GM12878 (cell line): ENCODE measurements at regions not wholly inside any gene's neighbourhood (a gene's known extent, or its start where the extent isn't known, plus 50 kb on each side); places are given as distances from the start of the nearest gene placed in this dataset.

Experiments
- ATAC-seq: fragments of 200-7000 bp; cut with Tn5 transposase; 3 replicates; pipeline ENCODE4 v1.9.1; 2020; ENCODE audit warnings: mild to moderate bottlenecking, moderate library complexity
- BruUV-seq: library from RNA; stranded (reverse); fragments of 400-500 nt; replicated peaks from 2 replicates; lab custom pipeline; 2021; lab: Mats Ljungman, UMichigan
- CTCF ChIA-PET: fragments of 300-600 bp; sonication (Branson Sonifier 250); formaldehyde crosslinking; extraction: SDS; loops from one replicate; lab custom pipeline; 2021; ENCODE audit warnings: inconsistent platforms; lab: Yijun Ruan, JAX
- POLR2A ChIA-PET: fragments of 350-600 bp; formaldehyde crosslinking; extraction: SDS; loops from one replicate; lab custom pipeline; 2021; ENCODE audit warnings: inconsistent platforms; lab: Charles Lee
- RAD21 ChIA-PET: fragments of 300-600 bp; sonication (Branson Sonifier 250); formaldehyde crosslinking; loops from one replicate; lab custom pipeline; 2023; ENCODE audit warnings: antibody characterized with exemption; ENCODE audit not compliant: unreplicated experiment; lab: Charles Lee
- SMC1A ChIA-PET: fragments of 300-600 bp; sonication (Branson Sonifier 250); formaldehyde crosslinking; loops from one replicate; lab custom pipeline; 2023; ENCODE audit not compliant: unreplicated experiment, uncharacterized antibody; lab: Charles Lee
- DNase-seq: peaks from one replicate; pipeline ENCODE4 v3.0.0-alpha.2; 2011; ENCODE audit warnings: low read depth, low spot score
- FAIRE-seq: peaks from 3 replicates; lab custom pipeline; 2011; peaks lifted over from hg19 to GRCh38; lab: Jason Lieb, UNC
- H2AFZ ChIP-seq: 2 replicates; pipeline ENCODE4 v1.6.0; 2011; ENCODE audit warnings: low read depth, low read length, control low read depth; ENCODE audit not compliant: control insufficient read depth
- H3K27ac ChIP-seq: 2 replicates; pipeline ENCODE4 v1.5.1; 2011; ENCODE audit warnings: control low read depth; ENCODE audit not compliant: control insufficient read depth, insufficient read depth
- H3K27me3 ChIP-seq, 2 experiments: replicated peaks in 1 of 2; 2 replicates each; pipeline versions ENCODE4 v1.6.0 to v1.6.1; 2011; ENCODE audit warnings: low read length in 1 of 2; ENCODE audit not compliant: control insufficient read depth in 2 of 2, insufficient read depth in 2 of 2
- H3K36me3 ChIP-seq, 2 experiments: 2 replicates each; pipeline ENCODE4 v1.5.1; 2011; ENCODE audit warnings: low read length in 1 of 2; ENCODE audit not compliant: control insufficient read depth in 2 of 2, insufficient read depth in 2 of 2
- H3K4me1 ChIP-seq: 2 replicates; pipeline ENCODE4 v1.6.1; 2011; ENCODE audit warnings: mild to moderate bottlenecking, low read length, moderate library complexity, mixed read lengths; ENCODE audit not compliant: control insufficient read depth, insufficient read depth
- H3K4me2 ChIP-seq: 2 replicates; pipeline ENCODE4 v1.6.0; 2011; ENCODE audit warnings: control low read depth; ENCODE audit not compliant: control insufficient read depth, insufficient read depth
- H3K4me3 ChIP-seq: fragments of 200-600 bp; sonication (generic); 2 replicates; pipeline ENCODE4 v1.5.1; 2016
- H3K79me2 ChIP-seq: 2 replicates; pipeline ENCODE4 v1.6.0; 2011; ENCODE audit warnings: low read length; ENCODE audit not compliant: control insufficient read depth, insufficient read depth
- H3K9ac ChIP-seq: 2 replicates; pipeline ENCODE4 v1.8.0; 2011; ENCODE audit warnings: low read length, control low read depth, mixed read lengths; ENCODE audit not compliant: control insufficient read depth, insufficient read depth
- H3K9me3 ChIP-seq: replicated peaks from 3 replicates; pipeline ENCODE4 v1.5.1; 2011; ENCODE audit warnings: mild to moderate bottlenecking, low read length; ENCODE audit not compliant: control insufficient read depth, insufficient read depth
- H4K20me1 ChIP-seq: 2 replicates; pipeline ENCODE4 v1.6.0; 2011; ENCODE audit not compliant: control insufficient read depth, insufficient read depth
- ATF7 ChIP-seq: fragments of 450-650 bp; IDR thresholded peaks from 2 replicates; pipeline ENCODE4 v1.6.1; 2016; ENCODE audit warnings: low read depth, mild to moderate bottlenecking
- CBX5 ChIP-seq: sonication (generic); IDR thresholded peaks from 2 replicates; pipeline ENCODE4 v1.6.1; 2016; ENCODE audit warnings: low read depth, moderate library complexity, mild to moderate bottlenecking, inconsistent platforms
- CHD1 ChIP-seq: IDR thresholded peaks from 2 replicates; pipeline ENCODE4 v1.6.1; 2012; ENCODE audit warnings: low read depth, low read length, improper control_type of control experiment
- FOS ChIP-seq: IDR thresholded peaks from 3 replicates; pipeline ENCODE4 v1.6.1; 2011; ENCODE audit warnings: borderline replicate concordance; ENCODE audit not compliant: insufficient read length; ENCODE audit errors: extremely low read depth
- HDAC2 ChIP-seq: fragments of 200-600 bp; sonication (generic); IDR thresholded peaks from 2 replicates; pipeline ENCODE4 v1.6.1; 2017
- JUNB ChIP-seq: IDR thresholded peaks from 2 replicates; pipeline ENCODE4 v1.6.1; 2016; ENCODE audit warnings: antibody characterized with exemption, mild to moderate bottlenecking
- JUND ChIP-seq: IDR thresholded peaks from 2 replicates; pipeline ENCODE4 v1.6.1; 2012; ENCODE audit warnings: low read depth, mild to moderate bottlenecking, low read length, improper control_type of control experiment, moderate library complexity
- MEF2B ChIP-seq: fragments of 450-650 bp; IDR thresholded peaks from 2 replicates; pipeline ENCODE4 v1.6.1; 2018; ENCODE audit warnings: mild to moderate bottlenecking, moderate library complexity; ENCODE audit not compliant: partially characterized antibody, poor library complexity, severe bottlenecking
- MTA3 ChIP-seq: IDR thresholded peaks from 2 replicates; pipeline ENCODE4 v1.6.1; 2012; ENCODE audit warnings: low read length, inconsistent platforms, borderline replicate concordance
- PML ChIP-seq: IDR thresholded peaks from 2 replicates; pipeline ENCODE4 v1.6.1; 2012; ENCODE audit warnings: low read length, inconsistent platforms
- RCOR1 ChIP-seq: conservative IDR thresholded peaks from 2 replicates; pipeline ENCODE4 v1.6.1; 2012; ENCODE audit warnings: low read depth, low read length, improper control_type of control experiment
- STAT3 ChIP-seq: IDR thresholded peaks from 2 replicates; pipeline ENCODE4 v1.6.1; 2011; ENCODE audit warnings: low read depth, low read length, improper control_type of control experiment
- WGBS: methylation state at CpG from one replicate; pipeline ENCODE4 v1.1.6; 2016; ENCODE audit warnings: low lambda C conversion rate; ENCODE audit not compliant: insufficient replicate concordance, insufficient coverage; ENCODE audit errors: missing lambda C conversion rate; 5-methylcytosine and 5-hydroxymethylcytosine counted together
- in situ Hi-C: fragments of 300-500 bp; cut with MboI; formaldehyde crosslinking; loops from 9 replicates; pipeline ENCODE4 v1.14.3; 2018; ENCODE audit warnings: mixed read lengths
- intact Hi-C: fragments of 100-400 bp; cut with micrococcal nuclease; formaldehyde crosslinking; loops from one replicate; pipeline ENCODE4 v1.14.2; 2022; ENCODE audit not compliant: unreplicated experiment
- TF ChIP-seq, protein P1 (sequence below): fragments of 450-650 bp; formaldehyde crosslinking; IDR thresholded peaks from 2 replicates; pipeline ENCODE4 v1.5.0; 2022; ENCODE audit warnings: mild to moderate bottlenecking, missing genetic modification characterization
- TF ChIP-seq, protein P2 (sequence below): fragments of 450-650 bp; IDR thresholded peaks from 2 replicates; pipeline ENCODE4 v1.6.1; 2017; ENCODE audit warnings: mild to moderate bottlenecking, low read depth, inconsistent platforms; ENCODE audit not compliant: poor library complexity, severe bottlenecking
- TF ChIP-seq, protein P3 (sequence below): fragments of 450-650 bp; IDR thresholded peaks from 2 replicates; pipeline ENCODE4 v1.6.1; 2018; ENCODE audit warnings: borderline replicate concordance, mild to moderate bottlenecking; ENCODE audit not compliant: partially characterized antibody
- TF ChIP-seq, protein P4 (sequence below), 3 experiments: IDR thresholded peaks in 2 of 3; conservative IDR thresholded peaks in 1 of 3; 2 replicates each; pipeline ENCODE4 v1.5.1; 2011; ENCODE audit warnings: low read depth in 3 of 3, low read length in 3 of 3, mild to moderate bottlenecking in 3 of 3, control low read depth in 2 of 3, moderate library complexity in 2 of 3, inconsistent platforms in 1 of 3, mixed read lengths in 1 of 3; ENCODE audit not compliant: control insufficient read depth in 2 of 3, insufficient read depth in 1 of 3; ENCODE audit errors: extremely low read depth in 1 of 3

DNA sequence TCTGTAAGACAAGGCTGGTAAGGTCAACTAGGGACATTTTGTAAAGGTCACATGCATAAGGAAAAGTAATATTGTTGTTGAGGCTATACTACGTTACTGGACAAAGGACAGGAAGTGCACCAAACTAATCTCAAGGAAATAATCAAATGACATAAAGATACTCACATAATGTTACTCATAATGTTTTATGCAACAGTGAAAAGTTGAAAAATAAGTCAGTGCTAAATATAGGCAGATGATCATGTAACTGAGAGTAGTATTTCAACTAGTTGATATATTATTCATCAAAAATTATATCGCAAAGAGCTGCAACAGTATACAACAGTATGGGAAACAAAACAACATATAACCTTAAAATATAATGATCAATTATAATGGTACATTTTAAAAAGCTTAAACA, 215.7 kb downstream of the PTN start:
- DNase-seq: no peak

More for the DNA sequence above, 215.7 kb downstream of the PTN start:
- no peak overlapping the region for H3K9ac ChIP-seq
- no peak for FAIRE-seq
- no peak overlapping the region for H3K4me2 ChIP-seq
- ChIA-PET POLR2A (no interaction called here), RAD21 (no interaction called here), SMC1A (interaction anchor here (1.4 kb wide), 1 partner anchor 30 kb away, joined by 5 read pairs; no protein-coding TSS in a partner anchor)
- no peak overlapping the region for H2AFZ ChIP-seq
- no peaks in the 10 kb centered on the region for H3K27me3 ChIP-seq
- 48% methylated on average over 2 of the region's 2 CpGs for WGBS
- in situ Hi-C loops (no loop called here), intact Hi-C loops (no loop called here)
- no peak overlapping the region for H3K4me3 ChIP-seq
- no peaks in the 10 kb centered on the region for H3K79me2 ChIP-seq
- no TSS peak for BruUV-seq
- no peaks in the 10 kb centered on the region for H3K9me3 ChIP-seq
- TF ChIP-seq RCOR1 (no peak), MTA3 (no peak), FOS (no peak), HDAC2 (no peak), PML (no peak), MEF2B (no peak), JUNB (no peak), ATF7 (no peak), STAT3 (no peak), CHD1 (no peak), JUND (no peak), CBX5 (no peak)
- TF ChIP-seq, protein P1, sequence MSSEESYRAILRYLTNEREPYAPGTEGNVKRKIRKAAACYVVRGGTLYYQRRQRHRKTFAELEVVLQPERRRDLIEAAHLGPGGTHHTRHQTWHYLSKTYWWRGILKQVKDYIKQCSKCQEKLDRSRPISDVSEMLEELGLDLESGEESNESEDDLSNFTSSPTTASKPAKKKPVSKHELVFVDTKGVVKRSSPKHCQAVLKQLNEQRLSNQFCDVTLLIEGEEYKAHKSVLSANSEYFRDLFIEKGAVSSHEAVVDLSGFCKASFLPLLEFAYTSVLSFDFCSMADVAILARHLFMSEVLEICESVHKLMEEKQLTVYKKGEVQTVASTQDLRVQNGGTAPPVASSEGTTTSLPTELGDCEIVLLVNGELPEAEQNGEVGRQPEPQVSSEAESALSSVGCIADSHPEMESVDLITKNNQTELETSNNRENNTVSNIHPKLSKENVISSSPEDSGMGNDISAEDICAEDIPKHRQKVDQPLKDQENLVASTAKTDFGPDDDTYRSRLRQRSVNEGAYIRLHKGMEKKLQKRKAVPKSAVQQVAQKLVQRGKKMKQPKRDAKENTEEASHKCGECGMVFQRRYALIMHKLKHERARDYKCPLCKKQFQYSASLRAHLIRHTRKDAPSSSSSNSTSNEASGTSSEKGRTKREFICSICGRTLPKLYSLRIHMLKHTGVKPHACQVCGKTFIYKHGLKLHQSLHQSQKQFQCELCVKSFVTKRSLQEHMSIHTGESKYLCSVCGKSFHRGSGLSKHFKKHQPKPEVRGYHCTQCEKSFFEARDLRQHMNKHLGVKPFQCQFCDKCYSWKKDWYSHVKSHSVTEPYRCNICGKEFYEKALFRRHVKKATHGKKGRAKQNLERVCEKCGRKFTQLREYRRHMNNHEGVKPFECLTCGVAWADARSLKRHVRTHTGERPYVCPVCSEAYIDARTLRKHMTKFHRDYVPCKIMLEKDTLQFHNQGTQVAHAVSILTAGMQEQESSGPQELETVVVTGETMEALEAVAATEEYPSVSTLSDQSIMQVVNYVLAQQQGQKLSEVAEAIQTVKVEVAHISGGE (CRISPR knock-in tag): no peak
- TF ChIP-seq, protein P2, sequence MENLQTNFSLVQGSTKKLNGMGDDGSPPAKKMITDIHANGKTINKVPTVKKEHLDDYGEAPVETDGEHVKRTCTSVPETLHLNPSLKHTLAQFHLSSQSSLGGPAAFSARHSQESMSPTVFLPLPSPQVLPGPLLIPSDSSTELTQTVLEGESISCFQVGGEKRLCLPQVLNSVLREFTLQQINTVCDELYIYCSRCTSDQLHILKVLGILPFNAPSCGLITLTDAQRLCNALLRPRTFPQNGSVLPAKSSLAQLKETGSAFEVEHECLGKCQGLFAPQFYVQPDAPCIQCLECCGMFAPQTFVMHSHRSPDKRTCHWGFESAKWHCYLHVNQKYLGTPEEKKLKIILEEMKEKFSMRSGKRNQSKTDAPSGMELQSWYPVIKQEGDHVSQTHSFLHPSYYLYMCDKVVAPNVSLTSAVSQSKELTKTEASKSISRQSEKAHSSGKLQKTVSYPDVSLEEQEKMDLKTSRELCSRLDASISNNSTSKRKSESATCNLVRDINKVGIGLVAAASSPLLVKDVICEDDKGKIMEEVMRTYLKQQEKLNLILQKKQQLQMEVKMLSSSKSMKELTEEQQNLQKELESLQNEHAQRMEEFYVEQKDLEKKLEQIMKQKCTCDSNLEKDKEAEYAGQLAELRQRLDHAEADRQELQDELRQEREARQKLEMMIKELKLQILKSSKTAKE: no peak
- TF ChIP-seq, protein P3, sequence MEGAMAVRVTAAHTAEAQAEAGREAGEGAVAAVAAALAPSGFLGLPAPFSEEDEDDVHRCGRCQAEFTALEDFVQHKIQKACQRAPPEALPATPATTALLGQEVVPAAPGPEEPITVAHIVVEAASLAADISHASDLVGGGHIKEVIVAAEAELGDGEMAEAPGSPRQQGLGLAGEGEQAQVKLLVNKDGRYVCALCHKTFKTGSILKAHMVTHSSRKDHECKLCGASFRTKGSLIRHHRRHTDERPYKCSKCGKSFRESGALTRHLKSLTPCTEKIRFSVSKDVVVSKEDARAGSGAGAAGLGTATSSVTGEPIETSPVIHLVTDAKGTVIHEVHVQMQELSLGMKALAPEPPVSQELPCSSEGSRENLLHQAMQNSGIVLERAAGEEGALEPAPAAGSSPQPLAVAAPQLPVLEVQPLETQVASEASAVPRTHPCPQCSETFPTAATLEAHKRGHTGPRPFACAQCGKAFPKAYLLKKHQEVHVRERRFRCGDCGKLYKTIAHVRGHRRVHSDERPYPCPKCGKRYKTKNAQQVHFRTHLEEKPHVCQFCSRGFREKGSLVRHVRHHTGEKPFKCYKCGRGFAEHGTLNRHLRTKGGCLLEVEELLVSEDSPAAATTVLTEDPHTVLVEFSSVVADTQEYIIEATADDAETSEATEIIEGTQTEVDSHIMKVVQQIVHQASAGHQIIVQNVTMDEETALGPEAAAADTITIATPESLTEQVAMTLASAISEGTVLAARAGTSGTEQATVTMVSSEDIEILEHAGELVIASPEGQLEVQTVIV: no peak
- TF ChIP-seq, protein P4, sequence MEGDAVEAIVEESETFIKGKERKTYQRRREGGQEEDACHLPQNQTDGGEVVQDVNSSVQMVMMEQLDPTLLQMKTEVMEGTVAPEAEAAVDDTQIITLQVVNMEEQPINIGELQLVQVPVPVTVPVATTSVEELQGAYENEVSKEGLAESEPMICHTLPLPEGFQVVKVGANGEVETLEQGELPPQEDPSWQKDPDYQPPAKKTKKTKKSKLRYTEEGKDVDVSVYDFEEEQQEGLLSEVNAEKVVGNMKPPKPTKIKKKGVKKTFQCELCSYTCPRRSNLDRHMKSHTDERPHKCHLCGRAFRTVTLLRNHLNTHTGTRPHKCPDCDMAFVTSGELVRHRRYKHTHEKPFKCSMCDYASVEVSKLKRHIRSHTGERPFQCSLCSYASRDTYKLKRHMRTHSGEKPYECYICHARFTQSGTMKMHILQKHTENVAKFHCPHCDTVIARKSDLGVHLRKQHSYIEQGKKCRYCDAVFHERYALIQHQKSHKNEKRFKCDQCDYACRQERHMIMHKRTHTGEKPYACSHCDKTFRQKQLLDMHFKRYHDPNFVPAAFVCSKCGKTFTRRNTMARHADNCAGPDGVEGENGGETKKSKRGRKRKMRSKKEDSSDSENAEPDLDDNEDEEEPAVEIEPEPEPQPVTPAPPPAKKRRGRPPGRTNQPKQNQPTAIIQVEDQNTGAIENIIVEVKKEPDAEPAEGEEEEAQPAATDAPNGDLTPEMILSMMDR (IDR thresholded peaks at IDR 0.05 in 2 of 3, conservative IDR thresholded peaks at IDR 0.05 in 1 of 3; ENCODE audit: control insufficient read depth in 2 of 3, extremely low read depth in 1 of 3, insufficient read depth in 1 of 3, low read depth in 3 of 3, low read length in 3 of 3): no peak
- TF ChIP-seq, all 136 proteins: peak for 0
- ATAC-seq: no peak
- H3K27ac ChIP-seq: no peak overlapping the region
- H3K4me1 ChIP-seq: no peaks in the 10 kb centered on the region
- H3K36me3 ChIP-seq: no peaks in the 10 kb centered on the region
- CTCF ChIA-PET: interaction anchor here (0.7 kb wide), 1 partner anchor 34 kb away, joined by 3 read pairs; no protein-coding TSS in a partner anchor
- no peaks in the 10 kb centered on the region for H4K20me1 ChIP-seq
